ENCODE measurements at regions not wholly inside any gene's neighbourhood (a gene's known extent, or its start where the extent isn't known, plus 50 kb on each side); places are given as distances from the start of the nearest gene placed in this dataset.

- no peak overlapping the region for H3K4me3 ChIP-seq (ENCODE audit: low read length)
- no peak overlapping the region for H3K27ac ChIP-seq (ENCODE audit: low read depth, low read length)
- H3K27me3 ChIP-seq (ENCODE audit: control insufficient read depth, low read length) = peaks cover 7% of the 10 kb centered on the region
- no peaks in the 10 kb centered on the region for H4K20me1 ChIP-seq (ENCODE audit: control insufficient read depth, insufficient read depth, low read depth, low read length)
- H3K36me3 ChIP-seq (ENCODE audit: control insufficient read depth, low read length) = no peaks in the 10 kb centered on the region
- no peak overlapping the region for H3K4me2 ChIP-seq (ENCODE audit: low read length)
- H3K79me2 ChIP-seq (ENCODE audit: control insufficient read depth, low read length) = no peaks in the 10 kb centered on the region
- no peaks in the 10 kb centered on the region for H3K4me1 ChIP-seq (ENCODE audit: control insufficient read depth, low read length)
- H3K9me3 ChIP-seq (ENCODE audit: control insufficient read depth, insufficient read depth, low read length) = no peaks in the 10 kb centered on the region
- TF ChIP-seq CTCF (IDR thresholded peaks at IDR 0.05; ENCODE audit: low read depth, low read length, poor library complexity, severe bottlenecking) (no peak), EZH2phosphoT487 (IDR thresholded peaks at IDR 0.05; ENCODE audit: borderline replicate concordance, low read length) (no peak)
- H3F3A ChIP-seq (ENCODE audit: control insufficient read depth, insufficient read depth) = no peaks in the 10 kb centered on the region
- no peaks in the 10 kb centered on the region for H3K9me2 ChIP-seq (replicated peaks; ENCODE audit: control insufficient read depth, low read length)
These were observed 417.1 kb downstream of the SETD4 start for GRCh38 chr21:35643176-35643575.

- Histone ChIP-seq H4K20me1 (ENCODE audit: control insufficient read depth, insufficient read depth, low read depth, low read length) (no peaks in the 10 kb centered on the region), H3K79me2 (ENCODE audit: control insufficient read depth, low read length) (no peaks in the 10 kb centered on the region), H3K4me2 (ENCODE audit: low read length) (no peak overlapping the region), H3K36me3 (ENCODE audit: control insufficient read depth, low read length) (no peaks in the 10 kb centered on the region), H3F3A (ENCODE audit: control insufficient read depth, insufficient read depth) (no peaks in the 10 kb centered on the region), H3K27me3 (ENCODE audit: control insufficient read depth, low read length) (peaks cover 4% of the 10 kb centered on the region), H3K27ac (ENCODE audit: low read depth, low read length) (no peak overlapping the region), H3K4me3 (ENCODE audit: low read length) (no peak overlapping the region), H3K9me2 (replicated peaks; ENCODE audit: control insufficient read depth, low read length) (no peaks in the 10 kb centered on the region), H3K4me1 (ENCODE audit: control insufficient read depth, low read length) (no peaks in the 10 kb centered on the region), H3K9me3 (ENCODE audit: control insufficient read depth, insufficient read depth, low read length) (no peaks in the 10 kb centered on the region)
- TF ChIP-seq EZH2phosphoT487 (IDR thresholded peaks at IDR 0.05; ENCODE audit: borderline replicate concordance, low read length) = no peak
- no peak for TF ChIP-seq CTCF (IDR thresholded peaks at IDR 0.05; ENCODE audit: low read depth, low read length, poor library complexity, severe bottlenecking)
These were observed 418.9 kb downstream of the SETD4 start for GRCh38 chr21:35641271-35642016.

GRCh38 chr21:35637431-35637830 lies 422.9 kb downstream of the SETD4 start:
- H3K4me3 ChIP-seq (ENCODE audit: low read length) = no peak overlapping the region
- no peak overlapping the region for H3K27ac ChIP-seq (ENCODE audit: low read depth, low read length)
- no peaks in the 10 kb centered on the region for H4K20me1 ChIP-seq (ENCODE audit: control insufficient read depth, insufficient read depth, low read depth, low read length)
- no peaks in the 10 kb centered on the region for H3K36me3 ChIP-seq (ENCODE audit: control insufficient read depth, low read length)
- H3K9me3 ChIP-seq (ENCODE audit: control insufficient read depth, insufficient read depth, low read length) = no peaks in the 10 kb centered on the region
- H3K4me2 ChIP-seq (ENCODE audit: low read length) = no peak overlapping the region
- no peaks in the 10 kb centered on the region for H3K79me2 ChIP-seq (ENCODE audit: control insufficient read depth, low read length)
- no peaks in the 10 kb centered on the region for H3K4me1 ChIP-seq (ENCODE audit: control insufficient read depth, low read length)
- peaks cover 4% of the 10 kb centered on the region; the same call in 1 of the 2 replicates for H3K27me3 ChIP-seq (ENCODE audit: control insufficient read depth, low read length)
- H3F3A ChIP-seq (ENCODE audit: control insufficient read depth, insufficient read depth) = no peaks in the 10 kb centered on the region
- no peak for TF ChIP-seq EZH2phosphoT487 (IDR thresholded peaks at IDR 0.05; ENCODE audit: borderline replicate concordance, low read length)
- TF ChIP-seq CTCF (IDR thresholded peaks at IDR 0.05; ENCODE audit: low read depth, low read length, poor library complexity, severe bottlenecking) = no peak
- no peaks in the 10 kb centered on the region for H3K9me2 ChIP-seq (replicated peaks; ENCODE audit: control insufficient read depth, low read length)

Data from DOHH2 (cell line).